ENCODE measurements at regions not wholly inside any gene's neighbourhood (a gene's known extent, or its start where the extent isn't known, plus 50 kb on each side); places are given as distances from the start of the nearest gene placed in this dataset.

GRCh38 chr15:62722237-62722636, 320.3 kb upstream of the TPM1 start:
- no peak for DNase-seq

- no peak for DNase-seq
These were observed 316.1 kb upstream of the TPM1 start for GRCh38 chr15:62726461-62726860.

GRCh38 chr15:62727501-62727900, 315.0 kb upstream of the TPM1 start:
- DNase-seq = no peak

GRCh38 chr15:62730825-62731224, 311.7 kb upstream of the TPM1 start:
- no peak for DNase-seq

GRCh38 chr15:62732078-62732477, 310.5 kb upstream of the TPM1 start:
- DNase-seq = no peak

- no peak for DNase-seq
These were observed 307.8 kb upstream of the TPM1 start for GRCh38 chr15:62734706-62735105.

GRCh38 chr15:62736756-62737155, 305.8 kb upstream of the TPM1 start:
- DNase-seq = no peak

GRCh38 chr15:62737551-62737950, 305.0 kb upstream of the TPM1 start:
- no peak for DNase-seq

- no peak for DNase-seq
These were observed 303.5 kb upstream of the TPM1 start for GRCh38 chr15:62739082-62739481.

GRCh38 chr15:62739507-62739906, 303.0 kb upstream of the TPM1 start:
- DNase-seq = no peak

GRCh38 chr15:62740141-62741004, 302.2 kb upstream of the TPM1 start:
- no peak for DNase-seq

- DNase-seq = no peak
These were observed 301.4 kb upstream of the TPM1 start for GRCh38 chr15:62741106-62741505.

- DNase-seq = peak in 2 of 4 experiments; percentile 1 to 2
These were observed 300.0 kb upstream of the TPM1 start for GRCh38 chr15:62742409-62743171.

GRCh38 chr15:62745621-62746225, 296.8 kb upstream of the TPM1 start:
- no peak for DNase-seq

- DNase-seq = no peak
These were observed 294.4 kb upstream of the TPM1 start for GRCh38 chr15:62748196-62748595.

- no peak for DNase-seq
These were observed 293.3 kb upstream of the TPM1 start for GRCh38 chr15:62749036-62749815.

GRCh38 chr15:62750471-62750870, 292.1 kb upstream of the TPM1 start:
- DNase-seq = no peak

GRCh38 chr15:62752657-62753517, 289.7 kb upstream of the TPM1 start:
- DNase-seq = no peak

- no peak for DNase-seq
These were observed 288.9 kb upstream of the TPM1 start for GRCh38 chr15:62753518-62754221.

GRCh38 chr15:62756326-62756994, 286.1 kb upstream of the TPM1 start:
- no peak for DNase-seq

GRCh38 chr15:62756995-62757360, 285.6 kb upstream of the TPM1 start:
- DNase-seq = no peak

All from activated naive CD4-positive, alpha-beta T cell (primary cell).